Sigmoid colon (tissue), 6 donors: ENCODE measurements at regions not wholly inside any gene's neighbourhood (a gene's known extent, or its start where the extent isn't known, plus 50 kb on each side); places are given as distances from the start of the nearest gene placed in this dataset.
"Not testable (repeated sequence)": the region's sequence is repeated elsewhere in the genome, so short reads cannot be mapped to it uniquely, and the experiment has no call there.

Source experiments
- DNase-seq: peaks from one replicate; pipeline ENCODE4 v3.0.0-alpha.2; 2019
- H3K27ac ChIP-seq, 4 donors: fragments of 200-600 bp; sonication (generic); one replicate each; pipeline ENCODE4 v1.5.1; 2016 to 2019; ENCODE audit warnings: mild to moderate bottlenecking in 1 of 4
- H3K27me3 ChIP-seq, 3 donors: fragments of 200-600 bp; sonication (generic); one replicate each; pipeline ENCODE4 v1.5.1; 2019; ENCODE audit warnings: mild to moderate bottlenecking in 1 of 3
- H3K36me3 ChIP-seq, 4 donors: fragments of 200-600 bp; sonication (generic); one replicate each; pipeline ENCODE4 v1.5.1; 2016 to 2019
- H3K4me1 ChIP-seq, 4 donors: fragments of 200-600 bp; sonication (generic); one replicate each; pipeline ENCODE4 v1.5.1; 2017 to 2019
- H3K4me3 ChIP-seq, 4 donors: fragments of 200-600 bp; sonication (generic); one replicate each; pipeline ENCODE4 v1.5.1; 2017 to 2019; ENCODE audit warnings: mild to moderate bottlenecking in 2 of 4, moderate library complexity in 1 of 4
- H3K9me3 ChIP-seq, 4 donors: fragments of 200-600 bp in 3 of 4; sonication (generic) in 3 of 4; one replicate each; pipeline versions ENCODE4 v1.5.1 to v1.6.1; 2013 to 2019
- CTCF ChIP-seq, 4 experiments: fragments of 450-650 bp in 3 of 4; fragments of 200-600 bp in 1 of 4; IDR thresholded peaks; one replicate each; pipeline ENCODE4 v1.5.1; 2016 to 2019; ENCODE audit warnings: antibody characterized with exemption in 4 of 4, mild to moderate bottlenecking in 3 of 4, moderate library complexity in 2 of 4
- EP300 ChIP-seq, 4 donors: sonication (generic); formaldehyde crosslinking; IDR thresholded peaks; one replicate each; pipeline ENCODE4 v1.6.1; 2017; ENCODE audit warnings: antibody characterized with exemption in 4 of 4
- POLR2A ChIP-seq, 2 donors: fragments of 450-650 bp; IDR thresholded peaks; one replicate each; pipeline ENCODE4 v1.6.1; 2016; ENCODE audit warnings: antibody characterized with exemption in 2 of 2, mild to moderate bottlenecking in 2 of 2, moderate library complexity in 2 of 2
- POLR2AphosphoS5 ChIP-seq, 4 donors: sonication (generic); formaldehyde crosslinking; IDR thresholded peaks; one replicate each; pipeline ENCODE4 v1.6.1; 2017; ENCODE audit warnings: antibody characterized with exemption in 4 of 4
- WGBS, 2 donors: extraction: QIAGEN DNeasy Blood & Tissue Kit; methylation state at CpG; one replicate each; pipeline ENCODE4 v1.1.7; 2013; 5-methylcytosine and 5-hydroxymethylcytosine counted together
- intact Hi-C: fragments of 100-400 bp; cut with DNase I; formaldehyde crosslinking; loops from one replicate; pipeline ENCODE4 v1.15.1; 2023
- donor health status: healthy with polysubstance abuse.
- donor health status: healthy.

- no peak overlapping the region for H3K27ac ChIP-seq
- H3K4me1 ChIP-seq, result no peaks in the 10 kb centered on the region
- no peaks in the 10 kb centered on the region for H3K36me3 ChIP-seq
- H3K4me3 ChIP-seq, result no peak overlapping the region
- no peaks in the 10 kb centered on the region for H3K27me3 ChIP-seq
- TF ChIP-seq POLR2AphosphoS5 (IDR thresholded peaks at IDR 0.05) (no peak), EP300 (IDR thresholded peaks at IDR 0.05) (no peak), POLR2A (IDR thresholded peaks at IDR 0.05) (no peak), CTCF (IDR thresholded peaks at IDR 0.05) (no peak)
- intact Hi-C loops, result no loop called here
- no peak for DNase-seq
- no peaks in the 10 kb centered on the region for H3K9me3 ChIP-seq
- WGBS, 2 donors, result 90 to 93% methylated on average over 4 of the region's 4 CpGs
Measured at GRCh38 chr13:44669534-44669933, 93.4 kb upstream of the TSC22D1 start.

- intact Hi-C loops, result no loop called here
- no peak overlapping the region for H3K27ac ChIP-seq
- H3K27me3 ChIP-seq, result no peaks in the 10 kb centered on the region
- H3K9me3 ChIP-seq, result no peaks in the 10 kb centered on the region
- no peaks in the 10 kb centered on the region for H3K36me3 ChIP-seq
- H3K4me3 ChIP-seq, result no peak overlapping the region
- no peak for TF ChIP-seq POLR2AphosphoS5 (IDR thresholded peaks at IDR 0.05)
- no peak for TF ChIP-seq POLR2A (IDR thresholded peaks at IDR 0.05)
- no peak for TF ChIP-seq EP300 (IDR thresholded peaks at IDR 0.05)
- TF ChIP-seq CTCF (IDR thresholded peaks at IDR 0.05), result no peak
- 77 to 84% methylated on average over 2 of the region's 2 CpGs for WGBS, 2 donors
- no peaks in the 10 kb centered on the region for H3K4me1 ChIP-seq
- DNase-seq, result no peak
Measured at GRCh38 chr13:44668688-44669087, 92.6 kb upstream of the TSC22D1 start.

- H3K27ac ChIP-seq, result no peak overlapping the region
Measured at GRCh38 chr13:44667943-44668342, 91.8 kb upstream of the TSC22D1 start.

GRCh38 chr13:44666538-44666937, 90.4 kb upstream of the TSC22D1 start:
- H3K36me3 ChIP-seq, H3K4me3 ChIP-seq, H3K27ac ChIP-seq, intact Hi-C loops, DNase-seq, H3K9me3 ChIP-seq, H3K4me1 ChIP-seq, H3K27me3 ChIP-seq: not testable (repeated sequence)
- 96 to 97% methylated on average over 3 of the region's 3 CpGs for WGBS, 2 donors

More at GRCh38 chr13:44667943-44668342, 91.8 kb upstream of the TSC22D1 start:
- no peak overlapping the region for H3K4me3 ChIP-seq
- H3K27me3 ChIP-seq, result no peaks in the 10 kb centered on the region
- DNase-seq, result no peak
- H3K36me3 ChIP-seq, result no peaks in the 10 kb centered on the region
- H3K4me1 ChIP-seq, result no peaks in the 10 kb centered on the region
- intact Hi-C loops, result no loop called here
- no peak for TF ChIP-seq POLR2A (IDR thresholded peaks at IDR 0.05)
- TF ChIP-seq CTCF (IDR thresholded peaks at IDR 0.05), result no peak
- no peak for TF ChIP-seq EP300 (IDR thresholded peaks at IDR 0.05)
- TF ChIP-seq POLR2AphosphoS5 (IDR thresholded peaks at IDR 0.05), result no peak
- no peaks in the 10 kb centered on the region for H3K9me3 ChIP-seq
- WGBS, 2 donors, result 73 to 84% methylated on average over 3 of the region's 3 CpGs

GRCh38 chr13:44664308-44664707, 88.2 kb upstream of the TSC22D1 start:
- no peaks in the 10 kb centered on the region for H3K4me1 ChIP-seq
- WGBS, 2 donors, result 94 to 97% methylated on average over 1 of the region's 1 CpG
- TF ChIP-seq EP300 (IDR thresholded peaks at IDR 0.05), result no peak
- TF ChIP-seq POLR2AphosphoS5 (IDR thresholded peaks at IDR 0.05), result no peak
- TF ChIP-seq POLR2A (IDR thresholded peaks at IDR 0.05), result no peak
- no peak for TF ChIP-seq CTCF (IDR thresholded peaks at IDR 0.05)
- H3K36me3 ChIP-seq, result no peaks in the 10 kb centered on the region
- no peak for DNase-seq
- no peaks in the 10 kb centered on the region for H3K9me3 ChIP-seq
- H3K4me3 ChIP-seq, result no peak overlapping the region
- intact Hi-C loops, result no loop called here
- no peak overlapping the region for H3K27ac ChIP-seq
- no peaks in the 10 kb centered on the region for H3K27me3 ChIP-seq
